Nucleus accumbens (tissue), 56 donors: ENCODE measurements at regions not wholly inside any gene's neighbourhood (a gene's known extent, or its start where the extent isn't known, plus 50 kb on each side); places are given as distances from the start of the nearest gene placed in this dataset.
"Not testable (repeated sequence)": the region's sequence is repeated elsewhere in the genome, so short reads cannot be mapped to it uniquely, and the experiment has no call there.

ENCODE experiments used
- DNase-seq, 56 donors: peaks; one replicate each; lab custom pipeline; 2025; lab: John Stamatoyannopoulos, UW

- DNase-seq, result no peak
These were observed 240.9 kb downstream of the CALCRL start for GRCh38 chr2:187207126-187207525.

GRCh38 chr2:187206471-187206870, 241.6 kb downstream of the CALCRL start:
- DNase-seq, result no peak

GRCh38 chr2:187206071-187206470, 242.0 kb downstream of the CALCRL start:
- no peak for DNase-seq

GRCh38 chr2:187198136-187198535, 249.9 kb downstream of the CALCRL start:
- DNase-seq, result no peak

- no peak for DNase-seq
These were observed 254.0 kb downstream of the CALCRL start for GRCh38 chr2:187194049-187194448.

GRCh38 chr2:187188783-187189631, 259.0 kb downstream of the CALCRL start:
- no peak for DNase-seq

- no peak for DNase-seq
These were observed 260.5 kb downstream of the CALCRL start for GRCh38 chr2:187187519-187187918.

- DNase-seq, result no peak
These were observed 267.5 kb downstream of the CALCRL start for GRCh38 chr2:187180529-187180928.

GRCh38 chr2:187178876-187179275, 269.2 kb downstream of the CALCRL start:
- DNase-seq, result not testable (repeated sequence)

- no peak for DNase-seq
These were observed 270.8 kb downstream of the CALCRL start for GRCh38 chr2:187177253-187177652.

GRCh38 chr2:187174582-187174981, 273.5 kb downstream of the CALCRL start:
- DNase-seq, result no peak

GRCh38 chr2:187171318-187171717, 276.7 kb downstream of the CALCRL start:
- no peak for DNase-seq

GRCh38 chr2:187169864-187170263, 278.2 kb downstream of the CALCRL start:
- no peak for DNase-seq

GRCh38 chr2:187168720-187169713, 279.0 kb downstream of the CALCRL start:
- DNase-seq, result no peak

GRCh38 chr2:187167491-187167890, 280.6 kb downstream of the CALCRL start:
- no peak for DNase-seq

- DNase-seq, result no peak
These were observed 282.0 kb downstream of the CALCRL start for GRCh38 chr2:187165936-187166610.

GRCh38 chr2:187158452-187158851, 289.6 kb downstream of the CALCRL start:
- no peak for DNase-seq

- DNase-seq, result no peak
These were observed 291.0 kb downstream of the CALCRL start for GRCh38 chr2:187157046-187157445.

GRCh38 chr2:187155476-187155875, 292.6 kb downstream of the CALCRL start:
- no peak for DNase-seq

GRCh38 chr2:187150670-187151069, 297.4 kb downstream of the CALCRL start:
- no peak for DNase-seq
